Esophagus muscularis mucosa (tissue), 4 donors: ENCODE measurements at regions not wholly inside any gene's neighbourhood (a gene's known extent, or its start where the extent isn't known, plus 50 kb on each side); places are given as distances from the start of the nearest gene placed in this dataset.
"Not testable (repeated sequence)": the region's sequence is repeated elsewhere in the genome, so short reads cannot be mapped to it uniquely, and the experiment has no call there.

Source experiments
- DNase-seq: peaks from one replicate; pipeline ENCODE4 v3.0.0-alpha.2; 2017; ENCODE audit errors: extremely low spot score
- H3K27ac ChIP-seq, 4 donors: fragments of 200-600 bp; sonication (generic); replicated peaks in 1 of 4; 1 replicate in 3 of 4; 2 replicates in 1 of 4; pipeline ENCODE4 v1.5.1; 2016 to 2019; ENCODE audit warnings: mild to moderate bottlenecking in 1 of 4
- H3K27me3 ChIP-seq, 4 donors: fragments of 200-600 bp; sonication (generic); one replicate each; pipeline versions ENCODE4 v1.5.1 to v1.6.0; 2016 to 2019
- H3K36me3 ChIP-seq, 4 donors: fragments of 200-600 bp; sonication (generic); one replicate each; pipeline ENCODE4 v1.5.1; 2016 to 2019
- H3K4me1 ChIP-seq, 4 donors: fragments of 200-600 bp; sonication (generic); one replicate each; pipeline ENCODE4 v1.5.1; 2016 to 2019
- H3K4me3 ChIP-seq, 4 donors: fragments of 200-600 bp; sonication (generic); 1 replicate in 2 of 4; 2 replicates in 2 of 4; pipeline ENCODE4 v1.5.1; 2016 to 2019; ENCODE audit warnings: mild to moderate bottlenecking in 4 of 4, moderate library complexity in 1 of 4
- H3K9me3 ChIP-seq, 4 donors: fragments of 200-600 bp; sonication (generic); 1 replicate in 3 of 4; 2 replicates in 1 of 4; pipeline ENCODE4 v1.5.1; 2016 to 2019
- EP300 ChIP-seq: sonication (generic); formaldehyde crosslinking; IDR thresholded peaks from one replicate; pipeline ENCODE4 v1.6.1; 2017; ENCODE audit warnings: antibody characterized with exemption
- POLR2A ChIP-seq: fragments of 450-650 bp; IDR thresholded peaks from one replicate; pipeline ENCODE4 v1.6.1; 2017; ENCODE audit warnings: antibody characterized with exemption, moderate library complexity, mild to moderate bottlenecking, low read depth
- POLR2AphosphoS5 ChIP-seq, 2 donors: sonication (generic); formaldehyde crosslinking; IDR thresholded peaks; one replicate each; pipeline ENCODE4 v1.6.1; 2017; ENCODE audit warnings: antibody characterized with exemption in 2 of 2
- WGBS: methylation state at CpG from one replicate; pipeline ENCODE4 v1.1.5; 2018; 5-methylcytosine and 5-hydroxymethylcytosine counted together
- intact Hi-C: fragments of 100-400 bp; cut with DNase I; formaldehyde crosslinking; loops from one replicate; pipeline ENCODE4 v1.15.1; 2023
- TF ChIP-seq, protein P1 (sequence below), 3 experiments: fragments of 200-600 bp in 2 of 3; fragments of 450-650 bp in 1 of 3; sonication (generic) in 2 of 3; IDR thresholded peaks; one replicate each; pipeline ENCODE4 v1.5.1; 2017 to 2019; ENCODE audit warnings: antibody characterized with exemption in 3 of 3, mild to moderate bottlenecking in 2 of 3, moderate library complexity in 1 of 3

DNA sequence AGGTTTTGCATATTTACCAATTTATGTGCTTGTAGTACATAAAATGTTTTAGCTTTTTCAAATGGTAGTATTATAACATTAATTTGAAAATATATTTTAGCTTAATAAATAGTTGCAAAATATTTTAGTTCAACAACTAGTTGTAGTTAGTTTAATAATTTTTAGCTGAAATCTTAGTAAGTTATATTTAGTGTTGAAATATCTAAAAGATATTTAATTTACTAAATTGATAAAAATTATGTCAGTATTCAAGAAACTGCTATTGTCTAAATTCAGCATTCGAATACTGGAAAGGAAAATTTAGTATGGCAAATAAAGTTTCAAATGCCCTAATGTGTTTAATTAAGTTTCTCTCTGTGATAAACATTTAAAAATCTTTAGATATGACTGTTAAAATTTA is 754.5 kb upstream of the MIR17HG start:
- no peaks in the 10 kb centered on the region for H3K4me1 ChIP-seq
- no peaks in the 10 kb centered on the region for H3K27me3 ChIP-seq
- TF ChIP-seq POLR2AphosphoS5 (IDR thresholded peaks at IDR 0.05): no peak
- TF ChIP-seq, protein P1, sequence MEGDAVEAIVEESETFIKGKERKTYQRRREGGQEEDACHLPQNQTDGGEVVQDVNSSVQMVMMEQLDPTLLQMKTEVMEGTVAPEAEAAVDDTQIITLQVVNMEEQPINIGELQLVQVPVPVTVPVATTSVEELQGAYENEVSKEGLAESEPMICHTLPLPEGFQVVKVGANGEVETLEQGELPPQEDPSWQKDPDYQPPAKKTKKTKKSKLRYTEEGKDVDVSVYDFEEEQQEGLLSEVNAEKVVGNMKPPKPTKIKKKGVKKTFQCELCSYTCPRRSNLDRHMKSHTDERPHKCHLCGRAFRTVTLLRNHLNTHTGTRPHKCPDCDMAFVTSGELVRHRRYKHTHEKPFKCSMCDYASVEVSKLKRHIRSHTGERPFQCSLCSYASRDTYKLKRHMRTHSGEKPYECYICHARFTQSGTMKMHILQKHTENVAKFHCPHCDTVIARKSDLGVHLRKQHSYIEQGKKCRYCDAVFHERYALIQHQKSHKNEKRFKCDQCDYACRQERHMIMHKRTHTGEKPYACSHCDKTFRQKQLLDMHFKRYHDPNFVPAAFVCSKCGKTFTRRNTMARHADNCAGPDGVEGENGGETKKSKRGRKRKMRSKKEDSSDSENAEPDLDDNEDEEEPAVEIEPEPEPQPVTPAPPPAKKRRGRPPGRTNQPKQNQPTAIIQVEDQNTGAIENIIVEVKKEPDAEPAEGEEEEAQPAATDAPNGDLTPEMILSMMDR (IDR thresholded peaks at IDR 0.05): no peak
- TF ChIP-seq POLR2A: no peak
- no peak for TF ChIP-seq EP300
- no peak overlapping the region for H3K27ac ChIP-seq
- DNase-seq: no peak
- peaks cover 0 to 2% (median 0%) of the 10 kb centered on the region in 4 donors for H3K9me3 ChIP-seq
- H3K36me3 ChIP-seq: no peaks in the 10 kb centered on the region
- no peak overlapping the region for H3K4me3 ChIP-seq
- intact Hi-C loops: no loop called here
- 92% methylated on average over 1 of the region's 1 CpG for WGBS

DNA sequence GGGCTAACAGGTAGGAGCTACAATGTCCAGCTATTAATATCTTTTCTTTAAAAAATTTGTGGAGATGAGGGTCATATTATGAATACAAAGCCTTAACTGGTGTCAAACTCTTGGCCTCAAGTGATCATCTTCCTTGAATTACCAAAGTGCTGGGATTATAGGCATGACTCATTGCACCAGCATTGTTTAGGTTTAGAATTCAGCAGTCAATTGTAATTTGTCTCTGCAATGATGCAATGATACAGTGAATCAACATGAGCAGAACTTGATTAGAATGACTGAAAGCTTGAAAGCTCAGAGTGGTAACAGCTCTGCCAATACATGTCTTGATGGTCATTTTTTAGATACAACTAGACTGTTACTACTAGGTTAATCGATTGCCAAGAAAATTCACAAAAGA is 752.8 kb upstream of the MIR17HG start:
- no peak for DNase-seq
- intact Hi-C loops: no loop called here
- TF ChIP-seq POLR2AphosphoS5 (IDR thresholded peaks at IDR 0.05): no peak
- TF ChIP-seq, protein P1 (IDR thresholded peaks at IDR 0.05): no peak
- no peak for TF ChIP-seq POLR2A
- TF ChIP-seq EP300: no peak
- Histone ChIP-seq H3K27ac (no peak overlapping the region), H3K27me3 (no peaks in the 10 kb centered on the region), H3K4me3 (no peak overlapping the region), H3K9me3 (peaks cover 0 to 2% (median 0%) of the 10 kb centered on the region in 4 donors), H3K4me1 (no peaks in the 10 kb centered on the region), H3K36me3 (no peaks in the 10 kb centered on the region)
- WGBS: 95% methylated on average over 1 of the region's 1 CpG

DNA sequence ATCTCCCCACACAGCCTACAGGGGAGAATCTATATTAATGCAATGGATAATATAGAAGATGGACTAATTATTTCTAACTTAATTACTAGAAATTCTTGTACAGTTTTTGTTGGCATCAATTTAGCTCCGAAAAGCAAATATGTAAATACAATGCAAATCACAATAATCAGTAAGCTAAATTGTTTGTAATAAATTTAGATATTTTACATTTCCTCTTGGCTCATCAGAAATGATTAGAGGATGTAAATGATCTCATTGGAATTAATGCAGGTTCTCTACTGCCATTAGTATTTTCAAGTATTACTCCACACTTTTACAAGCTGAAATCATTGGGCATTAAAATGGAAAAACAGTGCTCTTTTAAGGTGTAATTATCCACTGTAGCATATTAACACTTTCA is 741.8 kb upstream of the MIR17HG start:
- WGBS: 83% methylated on average over 1 of the region's 1 CpG
- Histone ChIP-seq H3K4me3 (no peak overlapping the region), H3K27ac (no peak overlapping the region), H3K27me3 (no peaks in the 10 kb centered on the region), H3K4me1 (no peaks in the 10 kb centered on the region), H3K9me3 (no peaks in the 10 kb centered on the region), H3K36me3 (no peaks in the 10 kb centered on the region)
- TF ChIP-seq POLR2A (no peak), POLR2AphosphoS5 (IDR thresholded peaks at IDR 0.05) (no peak), EP300 (no peak)
- TF ChIP-seq, protein P1 (IDR thresholded peaks at IDR 0.05): no peak
- DNase-seq: no peak
- intact Hi-C loops: no loop called here

DNA sequence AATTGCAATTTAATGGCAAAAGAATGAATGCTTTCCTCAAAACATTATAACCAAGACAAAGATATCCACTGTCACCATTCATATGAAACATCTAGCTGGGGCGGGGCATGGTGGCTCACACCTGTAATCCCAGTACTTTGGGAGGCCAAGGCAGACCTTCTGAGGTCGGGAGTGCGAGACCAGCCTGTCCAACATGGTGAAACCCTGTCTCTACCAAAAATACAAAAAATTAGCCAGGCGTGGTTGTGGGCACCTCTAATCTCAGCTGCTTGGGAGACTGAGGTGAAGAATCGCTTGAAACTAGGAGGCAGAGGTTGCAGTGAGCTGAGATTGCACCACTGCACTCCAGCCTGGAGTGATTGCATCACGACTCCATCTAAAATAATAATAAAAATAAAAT is 740.6 kb upstream of the MIR17HG start:
- H3K4me1 ChIP-seq, H3K4me3 ChIP-seq, H3K9me3 ChIP-seq, H3K27me3 ChIP-seq, H3K36me3 ChIP-seq, intact Hi-C loops, H3K27ac ChIP-seq, DNase-seq: not testable (repeated sequence)
- 90% methylated on average over 6 of the region's 6 CpGs for WGBS

DNA sequence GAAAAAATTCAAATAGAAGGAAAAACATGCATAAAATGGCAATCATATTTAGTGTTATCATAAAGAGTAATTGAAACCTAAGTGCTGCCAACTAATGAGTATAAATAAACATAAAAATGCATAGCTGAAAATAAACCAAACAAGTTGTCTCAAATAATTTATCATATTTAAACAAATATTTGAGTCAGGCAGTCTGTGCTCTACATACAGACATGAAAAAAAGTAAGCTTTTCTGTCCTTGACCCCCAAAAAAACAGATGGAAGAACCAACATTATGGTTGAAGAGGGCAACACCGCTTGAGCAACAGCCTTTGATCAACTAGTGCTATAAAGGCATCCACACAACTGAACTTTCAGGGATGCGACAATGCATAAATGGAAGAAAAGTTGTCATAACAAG is 735.1 kb upstream of the MIR17HG start:
- intact Hi-C loops: no loop called here
- H3K4me1 ChIP-seq: no peaks in the 10 kb centered on the region
- no peaks in the 10 kb centered on the region for H3K9me3 ChIP-seq
- H3K36me3 ChIP-seq: no peaks in the 10 kb centered on the region
- 96% methylated on average over 2 of the region's 2 CpGs for WGBS
- no peak overlapping the region for H3K4me3 ChIP-seq
- TF ChIP-seq EP300 (no peak), POLR2A (no peak), POLR2AphosphoS5 (IDR thresholded peaks at IDR 0.05) (no peak)
- TF ChIP-seq, protein P1 (IDR thresholded peaks at IDR 0.05): no peak
- no peaks in the 10 kb centered on the region for H3K27me3 ChIP-seq
- H3K27ac ChIP-seq: no peak overlapping the region
- DNase-seq: no peak
